Panc1 (cell line): ENCODE measurements at regions not wholly inside any gene's neighbourhood (a gene's known extent, or its start where the extent isn't known, plus 50 kb on each side); places are given as distances from the start of the nearest gene placed in this dataset.

Experiments
- ATAC-seq: fragments of 200-7000 bp; cut with Tn5 transposase; 2 replicates; pipeline ENCODE4 v1.9.1; 2020; ENCODE audit warnings: mild to moderate bottlenecking, moderate library complexity
- BruUV-seq: library from RNA; stranded (reverse); fragments of 400-500 nt; replicated peaks from 2 replicates; lab custom pipeline; 2021; lab: Mats Ljungman, UMichigan
- CTCF ChIA-PET: fragments of 300-600 bp; sonication (Branson Sonifier 250); formaldehyde crosslinking; loops from one replicate; lab custom pipeline; 2022; ENCODE audit warnings: antibody characterized with exemption; lab: Charles Lee
- POLR2A ChIA-PET: fragments of 300-600 bp; sonication (Branson Sonifier 250); formaldehyde crosslinking; loops from one replicate; lab custom pipeline; 2022; ENCODE audit warnings: antibody characterized with exemption; lab: Charles Lee
- DNase-seq: peaks from one replicate; pipeline ENCODE4 v3.0.0-alpha.2; 2010; ENCODE audit warnings: low read depth, low spot score
- H3K27ac ChIP-seq: 2 replicates; pipeline ENCODE4 v1.5.1; 2011; ENCODE audit warnings: mild to moderate bottlenecking, low read length, inconsistent platforms
- H3K27me3 ChIP-seq: fragments of 200-500 bp; sonication (Bioruptor generic); 2 replicates; pipeline ENCODE4 v1.6.0; 2014; ENCODE audit warnings: low read length, inconsistent platforms; ENCODE audit not compliant: control insufficient read depth, insufficient read depth
- H3K36me3 ChIP-seq: fragments of 200-500 bp; sonication (Bioruptor generic); 2 replicates; pipeline ENCODE4 v1.5.1; 2014; ENCODE audit warnings: inconsistent platforms, mild to moderate bottlenecking, low read length, moderate library complexity; ENCODE audit not compliant: control insufficient read depth, insufficient read depth
- H3K4me1 ChIP-seq: 2 replicates; pipeline ENCODE4 v1.5.1; 2011; ENCODE audit warnings: inconsistent platforms, mild to moderate bottlenecking, low read length, moderate library complexity; ENCODE audit not compliant: control insufficient read depth, insufficient read depth
- H3K4me3 ChIP-seq, 2 experiments: 2 replicates each; pipeline ENCODE4 v1.5.1; 2011 to 2012; ENCODE audit warnings: low read depth in 2 of 2, low read length in 2 of 2, mild to moderate bottlenecking in 2 of 2, inconsistent platforms in 1 of 2, moderate library complexity in 1 of 2
- H3K9me3 ChIP-seq: fragments of 200-500 bp; sonication (Bioruptor generic); 2 replicates; pipeline ENCODE4 v1.5.1; 2014; ENCODE audit warnings: low read depth, mild to moderate bottlenecking, inconsistent platforms, low read length, moderate library complexity; ENCODE audit not compliant: control insufficient read depth, insufficient read depth
- POLR2AphosphoS5 ChIP-seq: IDR thresholded peaks from 2 replicates; pipeline ENCODE4 v1.6.1; 2012; ENCODE audit warnings: mild to moderate bottlenecking, low read depth, low read length, moderate library complexity
- SIN3A ChIP-seq: IDR thresholded peaks from 2 replicates; pipeline ENCODE4 v1.6.1; 2012; ENCODE audit warnings: low read depth, mild to moderate bottlenecking, low read length, moderate library complexity, borderline replicate concordance; ENCODE audit not compliant: insufficient read depth
- TCF7L2 ChIP-seq: IDR thresholded peaks from 2 replicates; pipeline ENCODE4 v1.6.1; 2011; ENCODE audit warnings: mild to moderate bottlenecking, low read depth, low read length, inconsistent platforms
- in situ Hi-C: cut with HindIII; loops from 2 replicates; pipeline ENCODE4 v1.10.0; 2016; ENCODE audit warnings: low sequenced_read_pairs, low pct_unique_long_range_greater_than_20kb
- intact Hi-C: fragments of 100-400 bp; cut with micrococcal nuclease; formaldehyde crosslinking; loops from one replicate; pipeline ENCODE4 v1.10.0; 2022; ENCODE audit not compliant: unreplicated experiment
- TF ChIP-seq, protein P1 (sequence below): fragments of 450-650 bp; IDR thresholded peaks from 2 replicates; pipeline ENCODE4 v1.5.1; 2017; ENCODE audit warnings: mild to moderate bottlenecking
- TF ChIP-seq, protein P2 (sequence below), 2 experiments: IDR thresholded peaks; 2 replicates each; pipeline ENCODE4 v1.6.1; 2011 to 2012; ENCODE audit warnings: low read depth in 2 of 2, control low read depth in 1 of 2, low read length in 1 of 2, mild to moderate bottlenecking in 1 of 2, moderate library complexity in 1 of 2; ENCODE audit not compliant: insufficient read depth in 1 of 2

GRCh38 chr9:82168585-82168984, 180.0 kb downstream of the SPATA31D1 start:
- Histone ChIP-seq H3K9me3 (no peaks in the 10 kb centered on the region), H3K4me3 (no peak overlapping the region), H3K36me3 (no peaks in the 10 kb centered on the region), H3K27ac (no peak overlapping the region), H3K4me1 (no peaks in the 10 kb centered on the region), H3K27me3 (no peaks in the 10 kb centered on the region)
- POLR2A ChIA-PET = no interaction called here
- ATAC-seq = no peak
- intact Hi-C loops (no loop called here), in situ Hi-C loops (no loop called here)
- TF ChIP-seq SIN3A = no peak
- TF ChIP-seq, protein P1, sequence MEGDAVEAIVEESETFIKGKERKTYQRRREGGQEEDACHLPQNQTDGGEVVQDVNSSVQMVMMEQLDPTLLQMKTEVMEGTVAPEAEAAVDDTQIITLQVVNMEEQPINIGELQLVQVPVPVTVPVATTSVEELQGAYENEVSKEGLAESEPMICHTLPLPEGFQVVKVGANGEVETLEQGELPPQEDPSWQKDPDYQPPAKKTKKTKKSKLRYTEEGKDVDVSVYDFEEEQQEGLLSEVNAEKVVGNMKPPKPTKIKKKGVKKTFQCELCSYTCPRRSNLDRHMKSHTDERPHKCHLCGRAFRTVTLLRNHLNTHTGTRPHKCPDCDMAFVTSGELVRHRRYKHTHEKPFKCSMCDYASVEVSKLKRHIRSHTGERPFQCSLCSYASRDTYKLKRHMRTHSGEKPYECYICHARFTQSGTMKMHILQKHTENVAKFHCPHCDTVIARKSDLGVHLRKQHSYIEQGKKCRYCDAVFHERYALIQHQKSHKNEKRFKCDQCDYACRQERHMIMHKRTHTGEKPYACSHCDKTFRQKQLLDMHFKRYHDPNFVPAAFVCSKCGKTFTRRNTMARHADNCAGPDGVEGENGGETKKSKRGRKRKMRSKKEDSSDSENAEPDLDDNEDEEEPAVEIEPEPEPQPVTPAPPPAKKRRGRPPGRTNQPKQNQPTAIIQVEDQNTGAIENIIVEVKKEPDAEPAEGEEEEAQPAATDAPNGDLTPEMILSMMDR = no peak
- TF ChIP-seq POLR2AphosphoS5 = no peak
- TF ChIP-seq TCF7L2 = no peak
- TF ChIP-seq, protein P2, sequence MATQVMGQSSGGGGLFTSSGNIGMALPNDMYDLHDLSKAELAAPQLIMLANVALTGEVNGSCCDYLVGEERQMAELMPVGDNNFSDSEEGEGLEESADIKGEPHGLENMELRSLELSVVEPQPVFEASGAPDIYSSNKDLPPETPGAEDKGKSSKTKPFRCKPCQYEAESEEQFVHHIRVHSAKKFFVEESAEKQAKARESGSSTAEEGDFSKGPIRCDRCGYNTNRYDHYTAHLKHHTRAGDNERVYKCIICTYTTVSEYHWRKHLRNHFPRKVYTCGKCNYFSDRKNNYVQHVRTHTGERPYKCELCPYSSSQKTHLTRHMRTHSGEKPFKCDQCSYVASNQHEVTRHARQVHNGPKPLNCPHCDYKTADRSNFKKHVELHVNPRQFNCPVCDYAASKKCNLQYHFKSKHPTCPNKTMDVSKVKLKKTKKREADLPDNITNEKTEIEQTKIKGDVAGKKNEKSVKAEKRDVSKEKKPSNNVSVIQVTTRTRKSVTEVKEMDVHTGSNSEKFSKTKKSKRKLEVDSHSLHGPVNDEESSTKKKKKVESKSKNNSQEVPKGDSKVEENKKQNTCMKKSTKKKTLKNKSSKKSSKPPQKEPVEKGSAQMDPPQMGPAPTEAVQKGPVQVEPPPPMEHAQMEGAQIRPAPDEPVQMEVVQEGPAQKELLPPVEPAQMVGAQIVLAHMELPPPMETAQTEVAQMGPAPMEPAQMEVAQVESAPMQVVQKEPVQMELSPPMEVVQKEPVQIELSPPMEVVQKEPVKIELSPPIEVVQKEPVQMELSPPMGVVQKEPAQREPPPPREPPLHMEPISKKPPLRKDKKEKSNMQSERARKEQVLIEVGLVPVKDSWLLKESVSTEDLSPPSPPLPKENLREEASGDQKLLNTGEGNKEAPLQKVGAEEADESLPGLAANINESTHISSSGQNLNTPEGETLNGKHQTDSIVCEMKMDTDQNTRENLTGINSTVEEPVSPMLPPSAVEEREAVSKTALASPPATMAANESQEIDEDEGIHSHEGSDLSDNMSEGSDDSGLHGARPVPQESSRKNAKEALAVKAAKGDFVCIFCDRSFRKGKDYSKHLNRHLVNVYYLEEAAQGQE (IDR thresholded peaks at IDR 0.05; ENCODE audit: insufficient read depth in 1 of 2, low read depth in 2 of 2, low read length in 1 of 2) = no peak
- CTCF ChIA-PET = interaction anchor here (0.7 kb wide), 1 partner anchor 55 kb away, joined by 3 read pairs; no protein-coding TSS in a partner anchor
- DNase-seq = no peak
- no TSS peak for BruUV-seq

GRCh38 chr9:82170866-82171265, 182.3 kb downstream of the SPATA31D1 start:
- Histone ChIP-seq H3K4me1 (no peaks in the 10 kb centered on the region), H3K27ac (no peak overlapping the region), H3K36me3 (no peaks in the 10 kb centered on the region), H3K4me3 (no peak overlapping the region), H3K27me3 (no peaks in the 10 kb centered on the region), H3K9me3 (no peaks in the 10 kb centered on the region)
- ATAC-seq (no peak), DNase-seq (no peak)
- ChIA-PET CTCF (no interaction called here), POLR2A (no interaction called here)
- TF ChIP-seq, protein P2 (IDR thresholded peaks at IDR 0.05; ENCODE audit: insufficient read depth in 1 of 2, low read depth in 2 of 2, low read length in 1 of 2) = no peak
- TF ChIP-seq TCF7L2 = no peak
- no peak for TF ChIP-seq POLR2AphosphoS5
- TF ChIP-seq, protein P1 = no peak
- TF ChIP-seq SIN3A = no peak
- BruUV-seq = no TSS peak
- intact Hi-C loops (no loop called here), in situ Hi-C loops (no loop called here)
